ENCODE measurements at regions not wholly inside any gene's neighbourhood (a gene's known extent, or its start where the extent isn't known, plus 50 kb on each side); places are given as distances from the start of the nearest gene placed in this dataset.

DNA sequence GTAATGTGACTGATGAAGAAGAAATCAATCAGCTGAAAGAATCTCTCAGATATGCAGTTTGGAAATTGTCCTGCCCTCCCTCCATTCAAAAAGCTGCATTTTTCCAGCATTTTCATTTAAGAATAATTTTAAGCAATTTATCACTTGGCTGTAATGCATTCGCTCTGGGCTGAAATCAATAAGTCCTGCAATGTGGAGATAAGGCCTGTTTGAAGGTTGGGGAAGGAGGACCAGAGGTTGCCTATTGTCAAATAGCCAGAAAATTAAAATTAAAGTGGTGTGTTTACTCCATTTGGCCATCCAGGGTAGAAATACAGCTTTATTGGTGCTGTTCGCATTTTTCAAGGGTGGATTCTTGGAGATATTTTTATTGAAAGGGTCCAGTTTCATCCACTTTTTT, 187.6 kb upstream of the NFIA start:
- TF ChIP-seq FOXP2 (optimal IDR thresholded peaks at IDR 0.05; ENCODE audit: control extremely low read depth, extremely low read length, insufficient read depth): no peak
- TF ChIP-seq EZH2 (IDR thresholded peaks at IDR 0.05): no peak
- no peak for TF ChIP-seq POLR2AphosphoS5 (IDR thresholded peaks at IDR 0.05; ENCODE audit: borderline replicate concordance, low read depth, low read length)

All from SK-N-MC (cell line).